ENCODE measurements at regions not wholly inside any gene's neighbourhood (a gene's known extent, or its start where the extent isn't known, plus 50 kb on each side); places are given as distances from the start of the nearest gene placed in this dataset.

DNA sequence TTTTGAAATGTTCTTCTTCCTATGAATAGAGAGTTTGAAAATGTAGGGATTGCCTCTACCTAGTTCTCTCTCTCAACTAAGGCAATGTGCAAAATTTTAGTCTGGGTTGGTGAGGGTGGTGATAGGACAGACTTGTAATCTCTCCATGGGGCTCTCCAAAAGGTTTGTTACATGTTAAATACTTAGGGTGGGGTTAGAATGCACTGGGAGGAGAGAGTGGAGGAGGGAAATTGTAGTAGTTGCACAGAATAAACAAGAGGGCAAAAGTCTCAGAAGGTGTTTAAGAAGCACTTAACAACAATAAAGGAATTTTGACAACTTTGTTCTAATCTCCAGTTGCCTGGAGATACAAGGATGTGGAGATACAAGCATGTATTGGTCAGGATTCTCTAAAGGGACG, 230.4 kb downstream of the NECTIN3 start:
- TF ChIP-seq, protein P1, sequence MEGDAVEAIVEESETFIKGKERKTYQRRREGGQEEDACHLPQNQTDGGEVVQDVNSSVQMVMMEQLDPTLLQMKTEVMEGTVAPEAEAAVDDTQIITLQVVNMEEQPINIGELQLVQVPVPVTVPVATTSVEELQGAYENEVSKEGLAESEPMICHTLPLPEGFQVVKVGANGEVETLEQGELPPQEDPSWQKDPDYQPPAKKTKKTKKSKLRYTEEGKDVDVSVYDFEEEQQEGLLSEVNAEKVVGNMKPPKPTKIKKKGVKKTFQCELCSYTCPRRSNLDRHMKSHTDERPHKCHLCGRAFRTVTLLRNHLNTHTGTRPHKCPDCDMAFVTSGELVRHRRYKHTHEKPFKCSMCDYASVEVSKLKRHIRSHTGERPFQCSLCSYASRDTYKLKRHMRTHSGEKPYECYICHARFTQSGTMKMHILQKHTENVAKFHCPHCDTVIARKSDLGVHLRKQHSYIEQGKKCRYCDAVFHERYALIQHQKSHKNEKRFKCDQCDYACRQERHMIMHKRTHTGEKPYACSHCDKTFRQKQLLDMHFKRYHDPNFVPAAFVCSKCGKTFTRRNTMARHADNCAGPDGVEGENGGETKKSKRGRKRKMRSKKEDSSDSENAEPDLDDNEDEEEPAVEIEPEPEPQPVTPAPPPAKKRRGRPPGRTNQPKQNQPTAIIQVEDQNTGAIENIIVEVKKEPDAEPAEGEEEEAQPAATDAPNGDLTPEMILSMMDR (IDR thresholded peaks at IDR 0.05), result no peak
- TF ChIP-seq POLR2A (IDR thresholded peaks at IDR 0.05), result no peak

Data from esophagus squamous epithelium (tissue), 4 donors.